IMR-90 (cell line): ENCODE measurements at regions not wholly inside any gene's neighbourhood (a gene's known extent, or its start where the extent isn't known, plus 50 kb on each side); places are given as distances from the start of the nearest gene placed in this dataset.
"Not testable (repeated sequence)": the region's sequence is repeated elsewhere in the genome, so short reads cannot be mapped to it uniquely, and the experiment has no call there.

Source experiments
- CEBPB ChIP-seq: IDR thresholded peaks from 2 replicates; pipeline ENCODE4 v1.6.1; 2012; ENCODE audit warnings: low read depth, low read length, improper control_type of control experiment
- FOS ChIP-seq: fragments of 150-350 bp; IDR thresholded peaks from 2 replicates; pipeline ENCODE4 v1.6.1; 2016; ENCODE audit warnings: low read depth, low read length
- MAFK ChIP-seq: IDR thresholded peaks from 2 replicates; pipeline ENCODE4 v1.6.1; 2012; ENCODE audit warnings: low read depth, low read length, improper control_type of control experiment
- MXI1 ChIP-seq: IDR thresholded peaks from 2 replicates; pipeline ENCODE4 v1.6.1; 2012; ENCODE audit warnings: low read depth, mild to moderate bottlenecking, low read length, moderate library complexity, borderline replicate concordance
- POLR2A ChIP-seq: IDR thresholded peaks from 2 replicates; pipeline ENCODE4 v1.6.1; 2012; ENCODE audit warnings: mild to moderate bottlenecking, low read depth, low read length
- RAD21 ChIP-seq: IDR thresholded peaks from 2 replicates; pipeline ENCODE4 v1.6.1; 2012; ENCODE audit warnings: low read length, improper control_type of control experiment
- RFX5 ChIP-seq: IDR thresholded peaks from 2 replicates; pipeline ENCODE4 v1.8.0; 2012; ENCODE audit warnings: low read depth, mild to moderate bottlenecking, low read length, moderate library complexity
- SMC3 ChIP-seq: fragments of 150-350 bp; IDR thresholded peaks from 2 replicates; pipeline ENCODE4 v1.6.1; 2016; ENCODE audit warnings: low read depth, mild to moderate bottlenecking, antibody characterized with exemption, low read length, moderate library complexity
- TF ChIP-seq, protein P1 (sequence below): conservative IDR thresholded peaks from 2 replicates; pipeline ENCODE4 v1.5.1; 2012; ENCODE audit warnings: mild to moderate bottlenecking, low read depth, low read length, improper control_type of control experiment
- TF ChIP-seq, protein P2 (sequence below): fragments of 150-350 bp; IDR thresholded peaks from 2 replicates; pipeline ENCODE4 v1.6.1; 2017; ENCODE audit warnings: mild to moderate bottlenecking, antibody characterized with exemption, low read length, low read depth

DNA sequence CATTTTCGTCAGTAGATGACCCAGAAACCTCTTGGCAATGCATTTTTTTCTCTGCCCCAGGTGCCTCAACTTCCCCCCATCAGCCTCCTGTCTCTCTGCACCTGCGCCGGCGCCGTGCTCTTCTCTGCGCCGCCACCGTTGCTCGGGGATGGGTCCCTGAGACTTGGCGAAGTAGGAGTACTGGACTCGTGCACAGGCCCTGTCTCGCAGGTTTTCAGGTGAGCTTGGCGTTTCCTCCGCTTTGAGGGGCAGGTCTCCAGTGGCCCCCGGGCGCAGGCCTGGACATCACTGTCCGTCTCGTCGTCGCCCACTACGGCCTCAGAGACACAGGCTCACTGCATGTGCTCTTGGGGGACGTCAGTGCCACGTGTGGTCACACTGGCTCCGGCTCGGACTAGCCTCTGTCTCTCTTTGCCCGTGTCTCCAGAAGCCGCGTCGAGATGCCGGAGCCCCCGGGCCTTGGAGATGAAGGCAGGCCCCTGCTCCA, 168.8 kb upstream of the ZNG1F start:
- TF ChIP-seq, protein P1, sequence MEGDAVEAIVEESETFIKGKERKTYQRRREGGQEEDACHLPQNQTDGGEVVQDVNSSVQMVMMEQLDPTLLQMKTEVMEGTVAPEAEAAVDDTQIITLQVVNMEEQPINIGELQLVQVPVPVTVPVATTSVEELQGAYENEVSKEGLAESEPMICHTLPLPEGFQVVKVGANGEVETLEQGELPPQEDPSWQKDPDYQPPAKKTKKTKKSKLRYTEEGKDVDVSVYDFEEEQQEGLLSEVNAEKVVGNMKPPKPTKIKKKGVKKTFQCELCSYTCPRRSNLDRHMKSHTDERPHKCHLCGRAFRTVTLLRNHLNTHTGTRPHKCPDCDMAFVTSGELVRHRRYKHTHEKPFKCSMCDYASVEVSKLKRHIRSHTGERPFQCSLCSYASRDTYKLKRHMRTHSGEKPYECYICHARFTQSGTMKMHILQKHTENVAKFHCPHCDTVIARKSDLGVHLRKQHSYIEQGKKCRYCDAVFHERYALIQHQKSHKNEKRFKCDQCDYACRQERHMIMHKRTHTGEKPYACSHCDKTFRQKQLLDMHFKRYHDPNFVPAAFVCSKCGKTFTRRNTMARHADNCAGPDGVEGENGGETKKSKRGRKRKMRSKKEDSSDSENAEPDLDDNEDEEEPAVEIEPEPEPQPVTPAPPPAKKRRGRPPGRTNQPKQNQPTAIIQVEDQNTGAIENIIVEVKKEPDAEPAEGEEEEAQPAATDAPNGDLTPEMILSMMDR = not testable (repeated sequence)
- not testable (repeated sequence) for TF ChIP-seq SMC3, POLR2A, RFX5, MXI1, FOS, MAFK, RAD21, CEBPB
- TF ChIP-seq, protein P2, sequence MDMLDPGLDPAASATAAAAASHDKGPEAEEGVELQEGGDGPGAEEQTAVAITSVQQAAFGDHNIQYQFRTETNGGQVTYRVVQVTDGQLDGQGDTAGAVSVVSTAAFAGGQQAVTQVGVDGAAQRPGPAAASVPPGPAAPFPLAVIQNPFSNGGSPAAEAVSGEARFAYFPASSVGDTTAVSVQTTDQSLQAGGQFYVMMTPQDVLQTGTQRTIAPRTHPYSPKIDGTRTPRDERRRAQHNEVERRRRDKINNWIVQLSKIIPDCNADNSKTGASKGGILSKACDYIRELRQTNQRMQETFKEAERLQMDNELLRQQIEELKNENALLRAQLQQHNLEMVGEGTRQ = not testable (repeated sequence)
